H1 (cell line): ENCODE measurements at regions not wholly inside any gene's neighbourhood (a gene's known extent, or its start where the extent isn't known, plus 50 kb on each side); places are given as distances from the start of the nearest gene placed in this dataset.
"Not testable (repeated sequence)": the region's sequence is repeated elsewhere in the genome, so short reads cannot be mapped to it uniquely, and the experiment has no call there.

Source experiments
- CTCF ChIP-seq, 3 experiments: IDR thresholded peaks; 1 replicate in 2 of 3; 2 replicates in 1 of 3; pipeline versions ENCODE4 v1.5.1 to v1.6.1; 2011; ENCODE audit warnings: low read length in 3 of 3, mild to moderate bottlenecking in 3 of 3, inconsistent platforms in 2 of 3, low read depth in 1 of 3, moderate library complexity in 1 of 3; ENCODE audit not compliant: insufficient read depth in 1 of 3; ENCODE audit errors: control extremely low read depth in 1 of 3
- EZH2 ChIP-seq: fragments of 200-600 bp; sonication (generic); IDR thresholded peaks from 2 replicates; pipeline ENCODE4 v1.7.1; 2012; ENCODE audit warnings: low read depth, mild to moderate bottlenecking, moderate library complexity, low read length, inconsistent platforms; ENCODE audit not compliant: severe bottlenecking
- KDM5A ChIP-seq: fragments of 200-600 bp; IDR thresholded peaks from 2 replicates; pipeline ENCODE4 v1.7.1; 2012; ENCODE audit warnings: mild to moderate bottlenecking, low read length, inconsistent platforms, mixed read lengths
- POLR2A ChIP-seq, 2 experiments: IDR thresholded peaks; 1 replicate in 1 of 2; 2 replicates in 1 of 2; pipeline ENCODE4 v1.6.1; 2011; ENCODE audit warnings: low read depth in 2 of 2, low read length in 2 of 2, mild to moderate bottlenecking in 2 of 2; ENCODE audit errors: control extremely low read depth in 1 of 2
- USF2 ChIP-seq: IDR thresholded peaks from 2 replicates; pipeline ENCODE4 v1.6.1; 2011; ENCODE audit warnings: low read length, improper control_type of control experiment

- not testable (repeated sequence) for TF ChIP-seq CTCF (IDR thresholded peaks at IDR 0.05; ENCODE audit: control extremely low read depth in 1 of 3, insufficient read depth in 1 of 3, low read depth in 1 of 3, low read length in 3 of 3); POLR2A (IDR thresholded peaks at IDR 0.05; ENCODE audit: control extremely low read depth in 1 of 2, low read depth in 2 of 2, low read length in 2 of 2); USF2; EZH2; KDM5A
These were observed 129.7 kb downstream of the DUSP6 start for GRCh38 chr12:89222580-89222979.
